Embryonic facial prominence (tissue), 1 donor: ENCODE measurements at regions not wholly inside any gene's neighbourhood (a gene's known extent, or its start where the extent isn't known, plus 50 kb on each side); places are given as distances from the start of the nearest gene placed in this dataset.

ENCODE experiments used
- DNase-seq: peaks from one replicate; pipeline ENCODE4 v3.0.0-alpha.2; 2016; ENCODE audit errors: extremely low spot score

DNA sequence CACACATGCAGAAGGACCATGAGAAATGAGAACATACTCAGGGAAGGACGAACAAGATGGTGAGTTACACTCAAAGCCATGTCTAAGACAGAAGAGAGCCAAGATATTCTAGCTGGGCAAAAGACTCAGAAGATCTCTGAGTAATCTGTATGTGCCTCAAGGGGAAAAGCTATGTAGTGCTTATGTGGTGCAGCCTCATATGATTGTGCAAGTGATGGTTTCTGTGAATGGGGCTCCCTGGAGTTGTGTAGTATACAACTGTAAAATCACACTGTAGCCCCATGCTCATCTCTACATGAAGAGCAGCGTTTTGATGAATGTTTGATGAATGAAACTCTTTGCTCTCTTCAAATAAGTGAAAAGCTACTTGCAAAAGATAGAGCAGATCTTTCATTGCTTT, 57.5 kb downstream of the OSR1 start:
- DNase-seq: no peak

DNA sequence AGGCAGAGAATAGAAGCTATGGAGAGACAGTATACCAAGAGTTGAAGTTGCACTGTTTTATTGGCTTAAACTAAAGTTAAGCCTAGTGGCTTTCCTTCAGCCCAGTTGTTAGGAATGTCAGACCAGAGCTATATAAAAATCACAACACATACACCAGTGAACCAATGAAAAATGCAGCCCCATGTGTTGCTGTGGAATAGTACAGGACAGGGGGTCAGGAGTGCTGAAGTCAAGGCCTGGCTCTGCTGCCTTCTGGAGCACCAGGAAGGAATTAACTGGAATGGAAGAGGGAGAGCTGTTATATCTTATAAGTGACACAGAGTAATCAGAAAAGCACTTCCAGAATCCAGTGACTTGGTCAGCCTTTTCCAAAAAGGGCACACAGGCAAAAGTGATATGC, 58.9 kb downstream of the OSR1 start:
- no peak for DNase-seq

DNA sequence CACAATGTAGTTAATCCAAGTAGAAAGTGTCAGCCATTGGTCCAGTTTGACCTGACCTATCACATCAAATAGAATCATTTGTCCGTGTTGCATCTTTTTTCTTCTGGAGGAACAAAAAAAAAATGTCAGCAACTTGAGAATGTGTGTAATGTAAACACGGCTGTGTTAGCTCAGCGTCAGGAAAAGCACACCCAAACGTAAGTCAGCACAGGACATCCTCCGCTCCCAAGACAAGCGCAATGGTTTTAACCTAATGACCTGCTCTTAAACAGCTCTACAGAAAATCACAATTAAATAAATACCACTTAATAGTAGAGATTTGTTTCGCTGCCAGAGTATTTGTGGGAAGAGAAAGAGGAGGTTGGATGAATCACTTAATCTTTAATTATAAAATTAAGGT, 59.4 kb downstream of the OSR1 start:
- no peak for DNase-seq

DNA sequence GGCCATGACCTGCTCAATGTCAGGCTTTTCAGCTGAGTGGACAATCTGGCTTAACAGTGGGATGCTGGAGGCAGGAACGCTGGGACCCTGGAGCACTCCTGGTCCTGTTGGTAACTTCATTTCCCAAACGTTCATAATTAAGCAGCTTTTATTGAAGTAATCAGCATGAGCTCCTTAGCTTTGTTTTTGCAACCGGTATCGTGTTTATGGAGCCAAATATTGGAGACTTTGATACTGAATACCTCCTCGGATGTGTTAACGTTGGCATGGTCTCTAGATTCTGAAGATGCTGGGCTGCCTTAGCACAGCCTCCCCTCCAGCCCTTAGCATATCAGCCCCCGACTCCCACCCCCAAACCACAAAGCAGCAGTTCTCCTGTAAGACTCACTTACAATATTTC, 60.7 kb downstream of the OSR1 start:
- no peak for DNase-seq

- DNase-seq: no peak
These were observed 62.4 kb downstream of the OSR1 start for GRCh38 chr2:19295998-19296502.

- DNase-seq: no peak
These were observed 66.4 kb downstream of the OSR1 start for GRCh38 chr2:19292007-19292406.

- DNase-seq: no peak
These were observed 70.1 kb downstream of the OSR1 start for GRCh38 chr2:19288291-19288690.

DNA sequence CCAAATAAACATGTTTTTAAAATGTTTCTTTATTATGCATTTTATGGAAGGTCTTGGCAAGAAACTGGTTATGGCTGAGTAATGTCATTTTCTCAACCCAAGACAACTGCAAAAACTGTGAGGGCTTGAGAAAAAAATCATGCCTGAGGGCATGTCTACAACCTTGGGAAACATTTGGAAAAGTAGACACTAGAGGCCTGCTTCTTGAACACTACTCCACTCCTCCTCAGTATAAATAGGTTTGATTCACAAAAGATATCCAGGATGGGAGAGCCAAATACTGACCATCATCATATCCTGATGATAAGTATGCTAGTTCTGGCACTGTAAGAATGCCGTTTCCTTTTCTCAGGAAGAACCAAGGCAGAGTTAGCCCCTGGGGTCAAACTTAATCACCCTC, 71.1 kb downstream of the OSR1 start:
- no peak for DNase-seq

- no peak for DNase-seq
These were observed 76.1 kb downstream of the OSR1 start for GRCh38 chr2:19282305-19282704.

GRCh38 chr2:19274439-19274838, 84.0 kb downstream of the OSR1 start:
- no peak for DNase-seq

DNA sequence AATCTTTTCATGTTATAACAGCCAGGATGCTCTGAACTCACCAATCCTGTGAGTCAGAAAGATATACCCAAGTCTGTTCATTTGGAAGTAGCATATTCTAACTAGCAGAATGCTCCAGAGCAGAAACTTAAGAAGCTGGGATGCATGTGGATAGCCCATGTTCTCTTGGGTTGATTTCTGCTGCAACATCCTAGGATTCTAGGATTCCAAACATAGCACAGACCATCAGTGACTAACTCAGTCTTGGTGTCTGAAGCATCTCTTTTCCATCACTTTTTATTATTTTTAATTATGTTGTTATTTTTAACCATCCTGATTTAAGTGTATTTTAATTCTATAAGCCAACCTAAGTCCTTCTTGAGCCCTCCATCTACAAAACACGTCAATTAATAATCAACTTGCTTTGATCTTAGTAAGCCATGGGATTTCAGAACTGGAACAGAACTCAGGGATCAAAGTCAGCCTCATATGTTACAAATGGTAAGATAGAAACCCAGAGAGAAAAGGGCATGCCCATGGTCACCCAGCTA, 85.4 kb downstream of the OSR1 start:
- DNase-seq: no peak

DNA sequence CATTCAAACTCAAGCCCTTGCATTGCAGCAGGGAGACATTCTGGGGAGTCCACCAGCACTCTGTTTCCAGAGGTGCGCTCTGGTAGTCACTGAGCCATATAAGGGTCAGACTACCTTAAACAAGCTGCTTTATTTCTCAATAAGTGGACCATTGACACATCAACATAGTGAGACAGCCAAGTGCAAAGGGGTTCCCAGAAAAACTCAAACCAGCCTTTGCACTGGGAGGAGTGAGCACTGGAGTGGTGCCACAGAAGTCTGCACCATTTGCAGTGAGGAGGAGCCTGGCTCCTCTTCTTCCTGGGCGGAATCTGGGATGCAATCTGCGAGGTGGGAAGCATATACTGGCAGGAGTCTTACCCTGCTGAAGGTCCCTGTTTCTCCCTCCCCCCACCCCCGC, 86.4 kb downstream of the OSR1 start:
- DNase-seq: no peak

GRCh38 chr2:19264852-19265251, 93.6 kb downstream of the OSR1 start:
- DNase-seq: no peak

DNA sequence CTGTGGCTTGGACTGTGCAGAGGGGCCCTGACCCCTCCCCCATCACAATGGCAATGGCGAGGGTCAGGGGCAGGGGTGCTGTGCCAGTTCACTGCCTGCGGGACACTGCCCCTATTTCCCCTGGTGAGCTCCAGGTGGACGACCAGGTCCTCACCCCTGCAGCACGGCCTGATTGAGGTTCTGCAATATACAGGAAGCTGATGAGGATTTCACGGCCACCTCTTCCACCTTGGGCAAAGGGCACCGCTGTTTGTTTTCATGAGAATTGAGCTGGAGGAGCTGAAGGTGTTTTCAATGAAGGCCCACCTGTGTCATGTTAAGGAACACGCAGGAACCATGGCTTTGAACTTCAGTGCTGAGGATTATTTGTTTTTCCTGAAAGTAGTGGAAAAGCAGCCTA, 96.3 kb downstream of the OSR1 start:
- no peak for DNase-seq

GRCh38 chr2:19261061-19261460, 97.4 kb downstream of the OSR1 start:
- no peak for DNase-seq

DNA sequence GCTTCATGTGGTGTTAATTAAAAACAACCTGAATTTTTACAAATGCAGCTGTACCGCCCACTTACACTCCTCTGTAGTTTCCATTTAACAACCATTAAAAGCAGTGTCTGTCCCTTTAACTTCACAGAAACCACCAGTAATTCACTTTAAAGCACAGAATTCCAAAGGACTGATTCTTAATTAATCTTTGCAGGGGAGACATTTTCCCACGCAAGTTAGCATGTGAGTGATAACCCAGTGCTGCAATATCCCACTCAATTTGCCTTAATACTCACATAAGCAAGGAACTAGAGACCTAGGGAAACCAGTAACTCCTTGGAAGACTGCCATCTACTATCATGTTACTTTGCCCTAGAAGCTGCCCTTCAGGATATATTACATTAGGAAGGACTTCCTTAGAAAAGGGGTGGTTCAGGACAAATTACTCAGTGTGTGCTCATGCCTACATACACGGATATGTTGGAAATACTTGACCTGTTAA, 102.3 kb downstream of the OSR1 start:
- DNase-seq: no peak

DNA sequence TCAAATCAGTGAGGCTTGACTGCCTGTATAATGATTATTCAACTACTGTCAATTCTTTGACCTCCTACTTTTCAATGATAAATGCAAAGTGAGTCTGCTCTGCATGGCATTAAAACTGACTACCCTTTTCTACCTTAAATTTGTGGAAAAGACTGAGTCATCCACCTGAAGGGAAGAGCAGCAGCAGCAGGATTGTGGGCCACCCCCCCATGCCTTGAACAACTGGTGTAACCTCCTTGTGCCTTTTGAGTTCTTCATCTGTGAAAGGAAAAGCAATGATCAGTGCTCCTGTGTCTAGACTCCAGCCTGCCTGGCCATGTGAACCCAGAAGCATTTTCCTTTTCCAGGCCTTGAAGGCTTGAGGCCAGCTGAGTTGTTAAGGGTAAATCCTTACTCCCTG, 102.9 kb downstream of the OSR1 start:
- DNase-seq: no peak

GRCh38 chr2:19251554-19251953, 106.9 kb downstream of the OSR1 start:
- no peak for DNase-seq

DNA sequence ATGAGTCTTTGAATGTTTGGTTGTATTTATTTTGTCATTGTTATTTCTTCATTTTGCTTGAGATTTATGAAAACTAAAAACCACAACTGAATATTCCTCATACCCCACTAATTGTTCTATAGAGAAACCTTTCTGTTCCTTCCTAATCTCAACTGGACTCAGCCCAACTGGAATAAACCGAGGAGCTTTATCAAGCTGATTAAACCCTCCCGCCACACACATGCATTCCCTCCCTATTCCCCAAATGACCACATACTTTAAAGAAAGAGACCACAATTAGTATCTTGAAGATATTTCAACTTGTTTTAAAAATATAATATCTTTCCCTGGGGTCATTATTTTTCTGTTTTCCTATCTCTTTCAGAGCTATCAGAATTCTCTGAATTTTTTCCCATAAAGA, 107.5 kb downstream of the OSR1 start:
- no peak for DNase-seq

DNA sequence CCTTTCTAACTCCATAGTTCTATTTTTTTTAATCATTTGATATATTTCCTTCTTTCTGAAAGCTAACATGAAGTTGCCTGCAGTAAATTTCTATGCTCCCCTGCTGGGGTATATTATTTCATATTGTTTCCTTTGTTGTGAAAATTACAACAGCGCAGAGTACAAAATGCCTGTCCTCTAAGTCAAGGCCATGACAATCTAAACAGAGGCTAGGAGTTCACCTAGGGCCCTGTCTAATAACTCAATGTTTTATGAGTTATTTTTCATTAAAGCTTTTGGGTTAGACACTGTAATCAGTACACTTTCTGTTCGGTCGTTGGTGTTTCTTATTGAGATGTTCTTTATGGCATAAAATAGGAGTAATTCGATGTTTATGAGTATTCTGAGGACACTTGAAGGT, 111.2 kb downstream of the OSR1 start:
- no peak for DNase-seq

DNA sequence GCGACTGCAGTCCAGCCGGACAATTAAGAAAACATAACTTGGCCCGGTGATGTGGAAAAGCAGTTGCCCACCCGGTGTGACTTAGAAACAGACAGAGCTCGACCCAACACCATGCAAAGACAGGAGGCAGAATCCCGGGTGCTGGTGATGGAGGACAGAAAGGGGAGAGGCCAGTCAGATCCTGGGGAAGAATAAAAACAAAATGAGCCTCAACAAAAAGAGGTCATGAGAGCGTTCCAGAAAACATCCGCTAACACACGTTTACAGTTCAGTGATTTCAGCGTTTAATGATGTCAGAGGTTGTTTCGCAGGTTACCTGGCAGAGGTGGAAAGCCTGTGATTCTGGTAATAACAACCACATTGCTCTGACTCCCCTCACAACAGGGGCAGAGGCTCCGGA, 111.9 kb downstream of the OSR1 start:
- DNase-seq: no peak

GRCh38 chr2:19244460-19245363, 113.7 kb downstream of the OSR1 start:
- DNase-seq: no peak

GRCh38 chr2:19238440-19239060, 119.9 kb downstream of the OSR1 start:
- DNase-seq: no peak
